ENCODE measurements at regions not wholly inside any gene's neighbourhood (a gene's known extent, or its start where the extent isn't known, plus 50 kb on each side); places are given as distances from the start of the nearest gene placed in this dataset.
A peak's percentile ranks its signal among the peaks of the same experiment; 100 is the strongest.

GRCh38 chr6:141269684-141270083, 863.0 kb upstream of the GJE1 start:
- H3K9me3 ChIP-seq (ENCODE audit: control insufficient read depth in 2 of 2, low read length in 2 of 2), result no peaks in the 10 kb centered on the region
- H3K36me3 ChIP-seq (ENCODE audit: control insufficient read depth, insufficient read depth, low read length), result no peaks in the 10 kb centered on the region

GRCh38 chr6:141267420-141267819, 865.3 kb upstream of the GJE1 start:
- Histone ChIP-seq H3K9me3 (ENCODE audit: control insufficient read depth in 2 of 2, low read length in 2 of 2) (no peaks in the 10 kb centered on the region), H3K36me3 (ENCODE audit: control insufficient read depth, insufficient read depth, low read length) (no peaks in the 10 kb centered on the region), H3K4me3 (ENCODE audit: low read depth, low read length) (no peak overlapping the region), H3K27ac (ENCODE audit: insufficient read depth, low read length, poor library complexity, severe bottlenecking) (no peak overlapping the region), H3K27me3 (ENCODE audit: control insufficient read depth, insufficient read depth, low read length) (no peaks in the 10 kb centered on the region), H3K4me1 (ENCODE audit: control insufficient read depth, insufficient read depth, low read length, poor library complexity, severe bottlenecking) (no peaks in the 10 kb centered on the region)
- DNase-seq, result no peak
- peaks cover 0 to 2% (median 0%) of the 10 kb centered on the region in 4 donors for H3K4me1 Mint-ChIP-seq
- no peak for ATAC-seq (ENCODE audit: low read depth in 2 of 2)
- peaks cover 0 to 2% (median 0%) of the 10 kb centered on the region in 7 donors for H3K9me3 Mint-ChIP-seq
- H3K27me3 Mint-ChIP-seq, result no peaks in the 10 kb centered on the region
- H3K4me3 Mint-ChIP-seq, result no peak overlapping the region
- no peak overlapping the region for H3K27ac Mint-ChIP-seq
- H3K36me3 Mint-ChIP-seq, result no peaks in the 10 kb centered on the region

More at GRCh38 chr6:141269684-141270083, 863.0 kb upstream of the GJE1 start:
- Mint-ChIP-seq H3K4me1 (peaks cover 0 to 2% (median 0%) of the 10 kb centered on the region in 4 donors), H3K9me3 (no peaks in the 10 kb centered on the region), H3K27me3 (no peaks in the 10 kb centered on the region), H3K27ac (no peak overlapping the region), H3K4me3 (no peak overlapping the region), H3K36me3 (no peaks in the 10 kb centered on the region)
- Histone ChIP-seq H3K4me1 (ENCODE audit: control insufficient read depth, insufficient read depth, low read length, poor library complexity, severe bottlenecking) (no peaks in the 10 kb centered on the region), H3K27ac (ENCODE audit: insufficient read depth, low read length, poor library complexity, severe bottlenecking) (no peak overlapping the region), H3K27me3 (ENCODE audit: control insufficient read depth, insufficient read depth, low read length) (no peaks in the 10 kb centered on the region), H3K4me3 (ENCODE audit: low read depth, low read length) (no peak overlapping the region)
- no peak for ATAC-seq (ENCODE audit: low read depth in 2 of 2)
- no peak for DNase-seq

- H3K9me3 Mint-ChIP-seq, result peaks cover 0 to 2% (median 0%) of the 10 kb centered on the region in 7 donors
- ATAC-seq (ENCODE audit: low read depth in 2 of 2), result no peak
- no peaks in the 10 kb centered on the region for H3K27me3 Mint-ChIP-seq
- no peak overlapping the region for H3K27ac ChIP-seq (ENCODE audit: insufficient read depth, low read length, poor library complexity, severe bottlenecking)
- no peak overlapping the region for H3K4me3 Mint-ChIP-seq
- no peak overlapping the region for H3K27ac Mint-ChIP-seq
- peaks cover 0 to 2% (median 0%) of the 10 kb centered on the region in 4 donors for H3K4me1 Mint-ChIP-seq
- no peaks in the 10 kb centered on the region for H3K36me3 Mint-ChIP-seq
- peak overlapping the region; percentile 38 for H3K4me3 ChIP-seq (ENCODE audit: low read depth, low read length)
- no peaks in the 10 kb centered on the region for H3K36me3 ChIP-seq (ENCODE audit: control insufficient read depth, insufficient read depth, low read length)
- no peak for DNase-seq
- H3K4me1 ChIP-seq (ENCODE audit: control insufficient read depth, insufficient read depth, low read length, poor library complexity, severe bottlenecking), result no peaks in the 10 kb centered on the region
- H3K27me3 ChIP-seq (ENCODE audit: control insufficient read depth, insufficient read depth, low read length), result no peaks in the 10 kb centered on the region
- no peaks in the 10 kb centered on the region for H3K9me3 ChIP-seq (ENCODE audit: control insufficient read depth in 2 of 2, low read length in 2 of 2)
Measured at GRCh38 chr6:141265756-141266623, 866.7 kb upstream of the GJE1 start.

GRCh38 chr6:141264101-141264500, 868.6 kb upstream of the GJE1 start:
- H3K27ac Mint-ChIP-seq, result no peak overlapping the region
- H3K4me3 Mint-ChIP-seq, result no peak overlapping the region
- H3K36me3 Mint-ChIP-seq, result no peaks in the 10 kb centered on the region
- ATAC-seq (ENCODE audit: low read depth in 2 of 2), result no peak
- H3K9me3 Mint-ChIP-seq, result peaks cover 0 to 2% (median 0%) of the 10 kb centered on the region in 7 donors
- Histone ChIP-seq H3K4me3 (ENCODE audit: low read depth, low read length) (no peak overlapping the region), H3K27me3 (ENCODE audit: control insufficient read depth, insufficient read depth, low read length) (no peaks in the 10 kb centered on the region), H3K27ac (ENCODE audit: insufficient read depth, low read length, poor library complexity, severe bottlenecking) (no peak overlapping the region), H3K36me3 (ENCODE audit: control insufficient read depth, insufficient read depth, low read length) (no peaks in the 10 kb centered on the region), H3K9me3 (ENCODE audit: control insufficient read depth in 2 of 2, low read length in 2 of 2) (no peaks in the 10 kb centered on the region), H3K4me1 (ENCODE audit: control insufficient read depth, insufficient read depth, low read length, poor library complexity, severe bottlenecking) (no peaks in the 10 kb centered on the region)
- no peaks in the 10 kb centered on the region for H3K27me3 Mint-ChIP-seq
- peaks cover 0 to 2% (median 0%) of the 10 kb centered on the region in 4 donors for H3K4me1 Mint-ChIP-seq
- DNase-seq, result no peak

GRCh38 chr6:141261672-141262060, 871.1 kb upstream of the GJE1 start:
- DNase-seq (no peak), ATAC-seq (ENCODE audit: low read depth in 2 of 2) (no peak)
- no peak overlapping the region for H3K27ac ChIP-seq (ENCODE audit: insufficient read depth, low read length, poor library complexity, severe bottlenecking)
- no peak overlapping the region for H3K4me3 ChIP-seq (ENCODE audit: low read depth, low read length)
- H3K4me3 Mint-ChIP-seq, result no peak overlapping the region
- H3K36me3 ChIP-seq (ENCODE audit: control insufficient read depth, insufficient read depth, low read length), result no peaks in the 10 kb centered on the region
- H3K27ac Mint-ChIP-seq, result no peak overlapping the region
- H3K9me3 Mint-ChIP-seq, result peaks cover 0 to 2% (median 0%) of the 10 kb centered on the region in 7 donors
- H3K27me3 Mint-ChIP-seq, result no peaks in the 10 kb centered on the region
- peaks cover 0 to 2% (median 0%) of the 10 kb centered on the region in 4 donors for H3K4me1 Mint-ChIP-seq
- H3K36me3 Mint-ChIP-seq, result no peaks in the 10 kb centered on the region
- H3K4me1 ChIP-seq (ENCODE audit: control insufficient read depth, insufficient read depth, low read length, poor library complexity, severe bottlenecking), result no peaks in the 10 kb centered on the region
- H3K27me3 ChIP-seq (ENCODE audit: control insufficient read depth, insufficient read depth, low read length), result no peaks in the 10 kb centered on the region
- H3K9me3 ChIP-seq (ENCODE audit: control insufficient read depth in 2 of 2, low read length in 2 of 2), result no peaks in the 10 kb centered on the region

- Mint-ChIP-seq H3K4me3 (no peak overlapping the region), H3K27ac (no peak overlapping the region), H3K9me3 (peaks cover 0 to 2% (median 0%) of the 10 kb centered on the region in 7 donors), H3K27me3 (no peaks in the 10 kb centered on the region), H3K4me1 (peaks cover 0 to 2% (median 0%) of the 10 kb centered on the region in 4 donors), H3K36me3 (no peaks in the 10 kb centered on the region)
- Histone ChIP-seq H3K27ac (ENCODE audit: insufficient read depth, low read length, poor library complexity, severe bottlenecking) (no peak overlapping the region), H3K27me3 (ENCODE audit: control insufficient read depth, insufficient read depth, low read length) (no peaks in the 10 kb centered on the region), H3K36me3 (ENCODE audit: control insufficient read depth, insufficient read depth, low read length) (no peaks in the 10 kb centered on the region), H3K4me3 (ENCODE audit: low read depth, low read length) (no peak overlapping the region), H3K9me3 (ENCODE audit: control insufficient read depth in 2 of 2, low read length in 2 of 2) (no peaks in the 10 kb centered on the region), H3K4me1 (ENCODE audit: control insufficient read depth, insufficient read depth, low read length, poor library complexity, severe bottlenecking) (no peaks in the 10 kb centered on the region)
- DNase-seq, result no peak
- no peak for ATAC-seq (ENCODE audit: low read depth in 2 of 2)
Measured at GRCh38 chr6:141261016-141261671, 871.6 kb upstream of the GJE1 start.

- H3K27me3 ChIP-seq (ENCODE audit: control insufficient read depth, insufficient read depth, low read length), result no peaks in the 10 kb centered on the region
- no peak for DNase-seq
- no peaks in the 10 kb centered on the region for H3K4me1 ChIP-seq (ENCODE audit: control insufficient read depth, insufficient read depth, low read length, poor library complexity, severe bottlenecking)
- no peak overlapping the region for H3K27ac ChIP-seq (ENCODE audit: insufficient read depth, low read length, poor library complexity, severe bottlenecking)
- H3K4me3 ChIP-seq (ENCODE audit: low read depth, low read length), result no peak overlapping the region
- H3K9me3 ChIP-seq (ENCODE audit: control insufficient read depth in 2 of 2, low read length in 2 of 2), result no peaks in the 10 kb centered on the region
- H3K27ac Mint-ChIP-seq, result no peak overlapping the region
- peaks cover 0 to 2% (median 0%) of the 10 kb centered on the region in 7 donors for H3K9me3 Mint-ChIP-seq
- no peaks in the 10 kb centered on the region for H3K36me3 Mint-ChIP-seq
- H3K4me3 Mint-ChIP-seq, result no peak overlapping the region
- H3K27me3 Mint-ChIP-seq, result no peaks in the 10 kb centered on the region
- H3K36me3 ChIP-seq (ENCODE audit: control insufficient read depth, insufficient read depth, low read length), result no peaks in the 10 kb centered on the region
- H3K4me1 Mint-ChIP-seq, result peaks cover 0 to under 1% (median 0%) of the 10 kb centered on the region in 4 donors
- ATAC-seq (ENCODE audit: low read depth in 2 of 2), result no peak
Measured at GRCh38 chr6:141260627-141261015, 872.1 kb upstream of the GJE1 start.

Measured in CD4-positive, CD25-positive, alpha-beta regulatory T cell (primary cell).